Hindlimb muscle (tissue), 1 donor: ENCODE measurements at regions not wholly inside any gene's neighbourhood (a gene's known extent, or its start where the extent isn't known, plus 50 kb on each side); places are given as distances from the start of the nearest gene placed in this dataset.
A peak's percentile ranks its signal among the peaks of the same experiment; 100 is the strongest.

ENCODE experiments used
- DNase-seq: peaks from one replicate; pipeline ENCODE4 v3.0.0-alpha.2; 2013

DNA sequence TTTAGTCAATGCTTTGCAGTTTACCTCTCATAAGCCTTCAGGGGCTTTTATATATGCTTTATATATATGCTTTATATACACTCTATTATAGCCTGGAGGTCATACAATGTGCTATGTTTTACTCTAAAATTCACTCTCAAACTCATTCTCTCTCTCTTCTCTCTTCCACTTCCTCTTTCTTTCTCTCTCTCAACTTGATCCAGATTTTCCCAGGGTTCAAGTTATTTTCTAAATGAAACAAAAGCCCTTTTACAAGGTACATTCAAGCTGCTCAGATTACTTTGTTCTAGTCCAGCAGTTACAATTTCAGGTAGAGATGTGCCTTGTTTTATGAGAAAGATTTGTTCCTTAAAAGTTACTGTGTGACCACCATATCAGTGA lies 79.6 kb upstream of the ACP3 start:
- DNase-seq, result no peak

- DNase-seq, result no peak
Measured at GRCh38 chr3:132239587-132239986, 77.6 kb upstream of the ACP3 start.

GRCh38 chr3:132241776-132242514 lies 75.3 kb upstream of the ACP3 start:
- no peak for DNase-seq

DNA sequence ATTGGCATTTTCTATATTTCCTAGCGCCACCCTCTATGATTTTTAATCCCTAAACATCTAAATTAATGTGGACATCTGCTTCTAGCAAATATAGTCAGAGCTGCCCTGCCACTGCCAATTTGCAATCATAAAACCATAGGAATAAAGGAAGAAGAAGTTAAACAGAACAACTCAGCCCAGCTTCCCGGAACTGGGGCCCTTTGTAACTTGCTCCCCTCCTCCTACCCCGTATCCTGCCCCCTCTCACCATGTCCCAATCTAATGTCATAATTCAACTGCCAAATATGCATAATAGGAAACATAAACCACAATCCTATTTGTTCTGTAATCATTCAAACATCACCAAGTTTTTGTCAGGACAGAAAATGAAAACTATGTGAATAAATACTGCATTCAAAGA lies 74.4 kb upstream of the ACP3 start:
- DNase-seq, result no peak

GRCh38 chr3:132245552-132246142 lies 71.6 kb upstream of the ACP3 start:
- peak; percentile 58 for DNase-seq

DNA sequence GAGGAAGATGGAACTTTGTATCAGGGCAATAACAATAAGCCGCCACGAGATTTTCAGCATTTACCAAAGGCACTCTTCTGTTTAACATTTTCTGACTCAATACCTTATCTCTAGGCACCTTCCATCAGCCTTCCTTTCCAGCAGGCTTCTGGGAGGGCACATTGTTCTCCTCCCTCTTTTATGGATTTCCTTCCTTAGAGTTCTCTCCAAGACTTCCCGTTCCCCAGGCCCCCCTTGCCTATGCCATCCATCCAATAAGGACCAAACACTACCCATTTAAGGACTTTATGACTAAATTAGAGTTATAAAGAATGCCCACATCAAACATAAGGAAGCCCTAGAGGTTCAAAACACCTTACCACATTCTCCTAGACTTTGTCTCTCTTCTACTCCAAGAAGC lies 71.0 kb upstream of the ACP3 start:
- DNase-seq, result no peak

DNA sequence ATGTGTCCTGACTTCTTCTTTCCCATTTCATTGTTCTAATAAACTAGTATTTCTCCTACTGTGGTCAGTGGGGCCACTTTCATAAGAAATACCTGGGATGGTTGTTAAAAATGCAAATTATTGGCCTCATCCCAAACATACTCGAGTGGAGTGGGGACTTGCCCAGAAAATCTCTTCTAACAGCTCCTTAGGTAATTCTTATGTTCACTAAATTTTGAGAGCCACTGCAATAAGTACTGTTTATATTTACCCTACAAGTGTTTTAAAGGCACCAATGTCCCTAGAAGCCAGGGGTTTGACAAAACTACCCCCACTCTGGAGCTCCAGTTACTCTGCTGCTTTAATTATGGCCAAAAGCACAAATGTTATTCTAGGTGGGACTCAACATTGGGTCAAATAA lies 70.0 kb upstream of the ACP3 start:
- DNase-seq, result no peak

GRCh38 chr3:132248490-132248889 lies 68.7 kb upstream of the ACP3 start:
- DNase-seq, result no peak

GRCh38 chr3:132253262-132253878 lies 63.8 kb upstream of the ACP3 start:
- peak; percentile 47 for DNase-seq

DNA sequence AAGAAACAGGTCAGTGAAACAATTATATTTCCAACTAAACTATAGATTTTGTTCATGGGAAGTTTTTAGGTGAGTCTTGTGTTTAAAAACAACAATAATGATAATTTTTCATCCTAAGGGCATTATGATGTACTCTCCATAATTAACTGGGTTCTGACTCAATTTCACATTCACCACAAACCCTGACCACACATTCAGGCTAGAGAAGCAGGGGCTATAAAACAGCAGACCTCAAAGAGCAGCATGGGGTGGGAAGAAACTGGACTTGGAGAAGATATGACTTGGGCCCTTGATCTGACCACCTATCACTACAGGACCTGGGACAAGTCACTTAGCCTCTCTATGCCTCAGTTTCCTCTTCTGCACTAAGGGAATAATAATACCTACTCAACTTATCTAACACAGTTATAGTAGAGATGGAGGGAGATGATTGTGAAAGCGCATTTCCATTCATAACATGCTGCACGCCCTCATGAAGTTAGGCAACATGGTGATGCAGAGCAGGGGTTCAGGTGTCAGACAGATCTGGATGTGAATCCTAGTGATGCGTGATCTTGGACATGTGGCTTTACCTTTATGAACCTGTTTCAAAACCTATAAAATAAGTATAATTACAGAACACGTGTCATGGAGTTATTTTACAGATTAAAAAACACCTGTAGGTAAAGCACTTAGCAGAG lies 63.0 kb upstream of the ACP3 start:
- DNase-seq, result no peak

DNA sequence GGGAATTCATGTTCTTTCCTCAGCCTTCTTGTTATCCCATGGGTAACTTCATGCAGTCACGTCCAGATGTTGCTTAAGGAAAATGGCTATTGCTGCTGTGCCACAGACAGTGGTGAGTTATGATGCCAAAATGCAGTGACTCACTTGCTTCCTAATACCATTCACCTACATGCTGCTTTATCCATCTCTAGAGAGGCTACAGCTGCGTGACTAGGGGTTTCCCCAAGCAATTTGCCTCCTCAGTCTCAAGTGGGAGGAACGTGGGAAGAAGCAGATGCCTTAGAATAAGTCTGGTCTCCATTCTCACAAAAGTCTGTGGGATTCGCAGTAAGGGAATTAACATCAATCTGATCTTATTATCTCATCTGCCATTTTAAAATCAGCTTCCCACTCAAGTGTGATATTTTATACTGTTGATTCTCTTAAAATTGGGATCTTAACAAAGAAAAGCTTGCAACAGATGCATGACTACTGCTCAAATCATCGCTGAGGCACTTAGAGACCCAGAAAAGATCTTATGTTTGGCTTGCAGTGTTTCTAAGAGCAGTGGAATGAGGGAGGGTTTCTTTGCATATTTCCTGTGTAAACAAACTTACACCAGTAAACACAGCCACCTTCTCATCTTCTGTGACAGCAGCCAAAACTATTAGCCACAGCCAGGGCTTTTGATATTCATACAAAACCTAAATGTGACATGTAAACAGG lies 62.0 kb upstream of the ACP3 start:
- no peak for DNase-seq

DNA sequence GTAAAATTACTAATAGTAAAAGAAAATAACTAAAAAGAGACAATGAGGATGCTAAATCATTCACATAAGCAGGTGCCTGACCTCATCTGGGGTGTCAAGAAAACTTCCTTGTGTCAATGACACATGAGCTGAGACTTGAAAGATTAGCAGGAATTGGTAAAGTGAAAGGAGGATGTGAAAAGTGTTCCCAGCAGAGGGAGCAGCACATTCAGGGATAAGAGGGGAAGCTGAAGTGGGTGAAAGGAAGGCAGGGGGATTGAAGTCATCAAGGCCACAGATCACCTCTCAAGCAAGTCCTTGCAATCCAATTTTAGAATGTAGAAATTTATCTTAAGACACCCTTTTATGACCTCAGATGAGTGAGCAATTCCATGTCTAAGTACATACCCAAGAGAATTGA lies 60.2 kb upstream of the ACP3 start:
- DNase-seq, result peak; percentile 15

DNA sequence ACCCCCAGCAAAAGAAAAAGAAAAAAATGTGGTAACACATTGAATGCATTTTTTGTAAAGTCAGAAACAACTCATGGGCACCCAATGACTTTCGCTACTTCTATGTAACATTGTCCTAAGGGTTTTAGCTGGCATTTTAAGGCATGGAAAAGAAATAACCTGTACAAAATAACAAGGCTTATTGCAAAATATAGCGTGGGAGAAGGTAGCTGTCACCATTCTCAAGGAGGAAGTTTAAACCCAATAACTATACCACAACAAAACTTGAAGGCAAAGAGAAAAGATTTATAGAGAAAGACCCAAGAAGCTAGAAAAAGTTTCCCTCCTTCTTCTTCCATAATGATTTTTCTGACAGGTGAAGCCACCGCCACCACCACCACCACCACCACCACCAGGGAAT lies 55.7 kb upstream of the ACP3 start:
- no peak for DNase-seq

DNA sequence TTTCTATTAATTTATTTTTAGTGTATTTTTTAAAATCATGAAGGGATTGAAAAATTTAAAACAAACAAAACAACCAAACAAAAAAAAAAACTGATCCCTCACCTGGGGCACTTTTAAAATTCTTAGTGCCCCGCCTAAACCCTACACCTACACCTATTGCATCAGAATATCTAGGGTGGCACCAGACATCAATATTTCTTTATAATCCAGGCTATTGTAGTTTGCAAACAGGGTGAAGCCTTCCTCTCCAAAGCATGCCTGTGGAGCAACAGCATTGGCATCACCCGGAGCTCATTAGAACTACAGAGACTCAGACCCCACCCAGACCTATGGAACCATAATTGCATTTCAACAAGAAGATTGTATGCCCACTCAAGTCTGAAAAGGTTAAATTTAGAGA lies 54.9 kb upstream of the ACP3 start:
- DNase-seq, result no peak

GRCh38 chr3:132262956-132263355 lies 54.3 kb upstream of the ACP3 start:
- DNase-seq, result no peak

DNA sequence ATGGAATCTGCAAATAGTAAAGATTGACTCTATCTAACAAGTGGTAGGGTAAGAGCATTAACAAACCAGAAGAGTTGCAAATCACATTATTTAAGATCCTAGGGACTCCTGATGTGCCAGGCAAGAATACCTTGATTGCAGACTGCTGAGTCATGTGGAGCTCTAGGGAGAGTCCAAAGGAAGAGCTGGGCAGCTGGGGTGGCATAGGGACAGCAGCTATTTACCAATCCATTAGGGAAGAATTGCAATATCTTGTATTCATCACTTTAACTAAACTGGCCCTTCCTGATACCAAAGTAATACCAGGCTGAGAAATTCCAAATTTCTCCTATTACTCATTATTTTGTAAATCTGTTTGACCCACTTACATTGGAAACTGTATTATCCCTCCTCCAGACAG lies 52.2 kb upstream of the ACP3 start:
- DNase-seq, result no peak

DNA sequence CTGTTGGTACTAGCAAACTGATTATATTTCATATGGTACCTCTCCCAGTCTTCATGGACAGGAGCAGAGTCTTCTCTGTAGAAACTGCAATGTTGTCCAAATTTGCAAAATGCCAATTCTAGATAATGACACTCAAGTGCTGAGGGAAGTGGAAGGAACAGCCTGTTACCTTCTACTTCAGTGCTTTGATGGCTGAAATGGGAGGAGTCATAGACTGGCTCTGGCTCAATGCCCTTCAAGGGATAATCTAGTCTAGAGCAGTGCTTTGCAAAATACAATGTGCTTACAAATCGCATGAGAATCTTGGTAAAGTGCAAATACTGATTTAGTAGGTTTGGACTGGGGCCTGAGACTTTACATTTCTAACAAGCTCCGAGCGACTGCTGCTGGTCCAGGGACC lies 51.7 kb upstream of the ACP3 start:
- no peak for DNase-seq

DNA sequence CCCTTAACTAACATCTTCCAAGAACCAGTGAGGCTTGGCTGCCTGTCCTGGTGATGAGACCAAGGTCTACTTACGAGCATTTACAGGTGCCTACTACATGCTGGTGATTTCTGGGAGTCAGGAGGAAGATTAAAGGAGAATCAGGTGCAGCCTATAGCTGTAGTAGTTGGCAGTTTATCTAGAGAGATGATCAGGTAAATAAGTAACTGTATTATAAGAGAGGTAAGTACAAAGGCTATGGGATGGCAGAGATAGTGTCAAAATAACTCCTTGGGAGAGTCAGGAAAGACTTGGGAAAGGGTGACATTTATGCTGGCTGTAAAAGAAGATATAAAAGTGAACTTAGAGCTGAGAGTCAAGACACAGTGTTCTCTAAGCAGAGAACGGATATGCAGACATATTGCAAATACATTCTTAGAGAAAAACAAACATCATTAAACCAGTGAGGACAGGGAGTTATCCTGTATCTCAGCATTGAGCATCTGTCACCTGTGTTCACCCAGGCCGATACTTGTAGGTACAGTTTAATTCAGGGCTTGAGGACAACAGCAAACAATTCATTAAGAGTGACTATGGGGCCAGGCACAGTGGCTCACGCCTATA lies 49.7 kb upstream of the ACP3 start:
- no peak for DNase-seq
